SU-DHL-6 (cell line): ENCODE measurements at regions not wholly inside any gene's neighbourhood (a gene's known extent, or its start where the extent isn't known, plus 50 kb on each side); places are given as distances from the start of the nearest gene placed in this dataset.
"Not testable (repeated sequence)": the region's sequence is repeated elsewhere in the genome, so short reads cannot be mapped to it uniquely, and the experiment has no call there.

Experiments used
- H2AFZ ChIP-seq: fragments of 200-600 bp; sonication (generic); 2 replicates; pipeline ENCODE4 v1.6.1; 2014; ENCODE audit warnings: low read depth, mild to moderate bottlenecking, moderate library complexity, mixed read lengths, antibody characterized with exemption, low read length; ENCODE audit not compliant: severe bottlenecking
- H3F3A ChIP-seq: fragments of 200-600 bp; shearing (Covaris generic); 2 replicates; pipeline ENCODE4 v1.6.0; 2016; ENCODE audit warnings: antibody characterized with exemption, mild to moderate bottlenecking; ENCODE audit not compliant: insufficient read depth
- H3K27ac ChIP-seq: fragments of 200-600 bp; sonication (generic); 2 replicates; pipeline ENCODE4 v1.5.1; 2016; ENCODE audit warnings: low read depth, mild to moderate bottlenecking, low read length, moderate library complexity, mixed read lengths
- H3K27me3 ChIP-seq: fragments of 200-600 bp; sonication (generic), shearing (Covaris generic); 2 replicates; pipeline ENCODE4 v1.6.0; 2014; ENCODE audit warnings: mild to moderate bottlenecking, low read length
- H3K36me3 ChIP-seq: fragments of 200-600 bp; sonication (generic); 2 replicates; pipeline ENCODE4 v1.6.1; 2014; ENCODE audit warnings: mild to moderate bottlenecking, low read length, mixed read lengths
- H3K4me2 ChIP-seq: fragments of 300-600, 200-600 bp; shearing (Covaris generic), sonication (generic); 2 replicates; pipeline ENCODE4 v1.6.0; 2014; ENCODE audit warnings: low read length, low read depth, mild to moderate bottlenecking; ENCODE audit not compliant: poor library complexity, severe bottlenecking
- H3K4me3 ChIP-seq: fragments of 200-600 bp; sonication (generic); 2 replicates; pipeline ENCODE4 v1.5.1; 2014; ENCODE audit warnings: antibody characterized with exemption, low read length, mild to moderate bottlenecking, mixed read lengths; ENCODE audit not compliant: insufficient read depth, poor library complexity, severe bottlenecking
- H3K79me2 ChIP-seq: fragments of 200-600 bp; sonication (generic); 2 replicates; pipeline ENCODE4 v1.6.1; 2014; ENCODE audit warnings: mild to moderate bottlenecking, low read length, moderate library complexity; ENCODE audit not compliant: insufficient read depth
- H3K9ac ChIP-seq: fragments of 200-600 bp; sonication (generic); 2 replicates; pipeline ENCODE4 v1.7.0; 2014; ENCODE audit warnings: mild to moderate bottlenecking, low read length
- H3K9me2 ChIP-seq: fragments of 200-600 bp; sonication (generic); replicated peaks from 2 replicates; pipeline ENCODE4 v1.6.1; 2014; ENCODE audit warnings: low read length; ENCODE audit not compliant: insufficient read depth
- H3K9me3 ChIP-seq: fragments of 200-600 bp; sonication (generic); 2 replicates; pipeline ENCODE4 v1.6.1; 2014; ENCODE audit warnings: low read length, mixed read lengths; ENCODE audit not compliant: insufficient read depth
- H4K20me1 ChIP-seq: fragments of 200-600 bp; sonication (generic); 2 replicates; pipeline ENCODE4 v1.6.1; 2014; ENCODE audit warnings: low read depth, mild to moderate bottlenecking, antibody characterized with exemption, low read length, moderate library complexity, mixed read lengths
- EZH2phosphoT487 ChIP-seq: fragments of 200-600 bp; sonication (generic), shearing (Covaris generic); conservative IDR thresholded peaks from 2 replicates; pipeline ENCODE4 v1.6.1; 2018; ENCODE audit warnings: mild to moderate bottlenecking, antibody characterized with exemption, low read length, moderate library complexity, mixed read lengths
- TF ChIP-seq, protein P1 (sequence below): fragments of 200-600 bp; sonication (generic); IDR thresholded peaks from one replicate; pipeline ENCODE4 v1.5.1; 2017; ENCODE audit warnings: antibody characterized with exemption, mild to moderate bottlenecking, low read length, moderate library complexity; ENCODE audit not compliant: insufficient read depth, poor library complexity, severe bottlenecking

DNA sequence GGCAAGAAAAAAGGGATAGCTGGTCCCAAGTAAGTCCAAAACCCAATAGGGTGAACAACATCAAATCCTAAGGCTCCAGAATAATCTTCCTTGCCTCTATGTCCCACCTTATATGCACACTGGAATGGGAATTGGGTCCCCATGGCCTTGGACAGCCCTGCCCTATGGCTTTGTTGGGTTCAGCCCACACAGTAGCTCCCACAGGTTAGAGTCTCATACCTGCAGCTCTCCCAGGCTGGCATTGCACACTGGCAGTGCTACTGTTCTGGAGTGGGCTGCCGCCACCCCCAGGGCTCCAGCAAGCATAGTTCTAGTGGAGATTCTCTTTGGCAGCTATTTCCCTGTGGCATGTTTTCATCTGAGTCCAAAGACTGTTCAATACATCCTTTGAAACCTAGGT lies 352.4 kb upstream of the CLEC14A start:
- Histone ChIP-seq H3K27ac (no peak overlapping the region), H3K9ac (no peak overlapping the region), H3K9me2 (no peaks in the 10 kb centered on the region), H3K9me3 (no peaks in the 10 kb centered on the region), H3K36me3 (no peaks in the 10 kb centered on the region), H3K4me3 (no peak overlapping the region), H2AFZ (no peak overlapping the region), H4K20me1 (no peaks in the 10 kb centered on the region), H3K79me2 (no peaks in the 10 kb centered on the region), H3K27me3 (no peaks in the 10 kb centered on the region), H3F3A (no peaks in the 10 kb centered on the region), H3K4me2 (no peak overlapping the region)
- no peak for TF ChIP-seq EZH2phosphoT487
- TF ChIP-seq, protein P1, sequence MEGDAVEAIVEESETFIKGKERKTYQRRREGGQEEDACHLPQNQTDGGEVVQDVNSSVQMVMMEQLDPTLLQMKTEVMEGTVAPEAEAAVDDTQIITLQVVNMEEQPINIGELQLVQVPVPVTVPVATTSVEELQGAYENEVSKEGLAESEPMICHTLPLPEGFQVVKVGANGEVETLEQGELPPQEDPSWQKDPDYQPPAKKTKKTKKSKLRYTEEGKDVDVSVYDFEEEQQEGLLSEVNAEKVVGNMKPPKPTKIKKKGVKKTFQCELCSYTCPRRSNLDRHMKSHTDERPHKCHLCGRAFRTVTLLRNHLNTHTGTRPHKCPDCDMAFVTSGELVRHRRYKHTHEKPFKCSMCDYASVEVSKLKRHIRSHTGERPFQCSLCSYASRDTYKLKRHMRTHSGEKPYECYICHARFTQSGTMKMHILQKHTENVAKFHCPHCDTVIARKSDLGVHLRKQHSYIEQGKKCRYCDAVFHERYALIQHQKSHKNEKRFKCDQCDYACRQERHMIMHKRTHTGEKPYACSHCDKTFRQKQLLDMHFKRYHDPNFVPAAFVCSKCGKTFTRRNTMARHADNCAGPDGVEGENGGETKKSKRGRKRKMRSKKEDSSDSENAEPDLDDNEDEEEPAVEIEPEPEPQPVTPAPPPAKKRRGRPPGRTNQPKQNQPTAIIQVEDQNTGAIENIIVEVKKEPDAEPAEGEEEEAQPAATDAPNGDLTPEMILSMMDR = no peak

- no peaks in the 10 kb centered on the region for H3K27me3 ChIP-seq
- H2AFZ ChIP-seq = no peak overlapping the region
- H4K20me1 ChIP-seq = no peaks in the 10 kb centered on the region
- H3K9me3 ChIP-seq = no peaks in the 10 kb centered on the region
- no peak overlapping the region for H3K27ac ChIP-seq
- H3F3A ChIP-seq = no peaks in the 10 kb centered on the region
- TF ChIP-seq EZH2phosphoT487 = no peak
- H3K9ac ChIP-seq = no peak overlapping the region
- no peaks in the 10 kb centered on the region for H3K79me2 ChIP-seq
- H3K9me2 ChIP-seq = no peaks in the 10 kb centered on the region
- no peak overlapping the region for H3K4me3 ChIP-seq
- no peaks in the 10 kb centered on the region for H3K36me3 ChIP-seq
- H3K4me2 ChIP-seq = no peak overlapping the region
These were observed 349.6 kb upstream of the CLEC14A start for GRCh38 chr14:38605193-38606114.

DNA sequence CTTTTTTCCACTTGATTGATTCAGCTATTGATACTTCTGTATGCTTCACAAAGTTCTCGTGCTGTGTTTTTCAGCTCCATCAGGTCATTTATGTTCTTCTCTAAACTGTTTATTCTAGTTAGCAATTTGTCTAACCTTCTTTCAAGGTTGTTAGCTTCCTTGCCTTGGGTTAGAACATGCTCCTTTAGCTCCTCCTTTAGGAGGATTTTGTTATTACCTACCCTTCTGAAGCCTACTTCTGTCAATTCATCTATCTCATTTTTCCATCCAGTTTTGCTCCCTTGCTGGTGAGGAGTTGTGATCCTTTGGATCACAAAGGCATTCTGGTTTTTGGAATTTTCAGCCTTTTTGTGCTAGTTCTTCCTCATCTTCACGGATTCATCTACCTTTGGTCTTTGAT lies 344.7 kb upstream of the CLEC14A start:
- not testable (repeated sequence) for H3K9me2 ChIP-seq, H3K9ac ChIP-seq, H3K4me2 ChIP-seq, H3K36me3 ChIP-seq, H4K20me1 ChIP-seq, H3K9me3 ChIP-seq, H3K27ac ChIP-seq, H3K79me2 ChIP-seq, H2AFZ ChIP-seq, H3K4me3 ChIP-seq, H3F3A ChIP-seq, H3K27me3 ChIP-seq

DNA sequence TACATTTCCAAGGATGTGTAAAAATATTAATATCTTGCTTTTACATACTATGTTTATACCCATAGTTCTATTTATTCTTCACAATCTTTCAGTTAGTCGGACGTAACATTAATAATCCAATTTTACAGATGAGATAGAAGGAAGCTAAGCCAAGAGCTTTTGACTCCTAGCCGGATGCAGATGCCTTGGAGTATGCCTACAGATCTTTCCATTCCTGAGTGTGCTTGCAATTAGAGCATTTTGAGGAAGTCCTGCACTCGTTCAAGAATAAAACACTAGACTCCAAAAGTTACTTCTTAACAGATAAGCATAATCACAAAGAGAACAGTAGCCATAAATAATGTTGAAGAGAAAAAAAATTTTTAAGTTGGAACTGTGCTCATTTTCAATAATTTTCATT lies 337.6 kb upstream of the CLEC14A start:
- H3K27me3 ChIP-seq = no peaks in the 10 kb centered on the region
- H3K9me2 ChIP-seq = no peaks in the 10 kb centered on the region
- no peaks in the 10 kb centered on the region for H3K9me3 ChIP-seq
- no peaks in the 10 kb centered on the region for H3F3A ChIP-seq
- TF ChIP-seq, protein P1 = no peak
- TF ChIP-seq EZH2phosphoT487 = no peak
- H3K4me3 ChIP-seq = no peak overlapping the region
- no peak overlapping the region for H2AFZ ChIP-seq
- H4K20me1 ChIP-seq = no peaks in the 10 kb centered on the region
- no peaks in the 10 kb centered on the region for H3K79me2 ChIP-seq
- no peaks in the 10 kb centered on the region for H3K36me3 ChIP-seq
- H3K27ac ChIP-seq = no peak overlapping the region
- no peak overlapping the region for H3K9ac ChIP-seq
- no peak overlapping the region for H3K4me2 ChIP-seq
